Smooth muscle cell (in vitro differentiated cells): ENCODE measurements at regions not wholly inside any gene's neighbourhood (a gene's known extent, or its start where the extent isn't known, plus 50 kb on each side); places are given as distances from the start of the nearest gene placed in this dataset.

Experiments
- DNase-seq: peaks from one replicate; lab custom pipeline; 2025; ENCODE audit not compliant: unreplicated experiment; lab: John Stamatoyannopoulos, UW
- H2AFZ ChIP-seq: fragments of 200-600 bp; sonication (generic); 2 replicates; pipeline ENCODE4 v1.6.0; 2016; ENCODE audit warnings: antibody characterized with exemption, low read depth, mild to moderate bottlenecking
- H3F3A ChIP-seq: fragments of 200-600 bp; sonication (generic); 2 replicates; pipeline ENCODE4 v1.6.0; 2017; ENCODE audit warnings: antibody characterized with exemption, low read depth
- H3K27ac ChIP-seq: fragments of 200-600 bp; sonication (generic); 2 replicates; pipeline ENCODE4 v1.5.1; 2016; ENCODE audit warnings: low read depth, mild to moderate bottlenecking
- H3K27me3 ChIP-seq: fragments of 200-600 bp; sonication (generic); 2 replicates; pipeline ENCODE4 v1.6.1; 2016; ENCODE audit warnings: low read depth, mild to moderate bottlenecking
- H3K36me3 ChIP-seq: fragments of 200-600 bp; sonication (generic); 2 replicates; pipeline ENCODE4 v1.5.1; 2016; ENCODE audit warnings: low read depth
- H3K4me1 ChIP-seq: fragments of 200-600 bp; sonication (generic); 2 replicates; pipeline ENCODE4 v1.5.1; 2016; ENCODE audit warnings: low read depth
- H3K4me2 ChIP-seq: fragments of 200-600 bp; sonication (generic); 2 replicates; pipeline ENCODE4 v1.6.0; 2016; ENCODE audit warnings: mild to moderate bottlenecking
- H3K4me3 ChIP-seq: fragments of 200-600 bp; sonication (generic); 2 replicates; pipeline ENCODE4 v1.5.1; 2016; ENCODE audit warnings: mild to moderate bottlenecking
- H3K79me2 ChIP-seq: fragments of 200-600 bp; sonication (generic); 2 replicates; pipeline ENCODE4 v1.6.0; 2016; ENCODE audit warnings: low read depth, mild to moderate bottlenecking
- H3K9ac ChIP-seq: fragments of 200-600 bp; sonication (generic); 2 replicates; pipeline ENCODE4 v1.6.0; 2016; ENCODE audit warnings: low read depth
- H3K9me3 ChIP-seq: fragments of 200-600 bp; sonication (generic); replicated peaks from 2 replicates; pipeline ENCODE4 v1.5.1; 2016; ENCODE audit warnings: low read depth
- H4K20me1 ChIP-seq: fragments of 200-600 bp; sonication (generic); 2 replicates; pipeline ENCODE4 v1.6.0; 2016; ENCODE audit warnings: low read depth
- WGBS: methylation state at CpG from one replicate; pipeline ENCODE4 v1.1.7; 2016; ENCODE audit warnings: low lambda C conversion rate; 5-methylcytosine and 5-hydroxymethylcytosine counted together
- TF ChIP-seq, protein P1 (sequence below): fragments of 200-600 bp; sonication (generic); IDR thresholded peaks from 2 replicates; pipeline ENCODE4 v1.5.1; 2017; ENCODE audit warnings: borderline replicate concordance, mild to moderate bottlenecking, antibody characterized with exemption; ENCODE audit not compliant: insufficient read depth, poor library complexity, severe bottlenecking

DNA sequence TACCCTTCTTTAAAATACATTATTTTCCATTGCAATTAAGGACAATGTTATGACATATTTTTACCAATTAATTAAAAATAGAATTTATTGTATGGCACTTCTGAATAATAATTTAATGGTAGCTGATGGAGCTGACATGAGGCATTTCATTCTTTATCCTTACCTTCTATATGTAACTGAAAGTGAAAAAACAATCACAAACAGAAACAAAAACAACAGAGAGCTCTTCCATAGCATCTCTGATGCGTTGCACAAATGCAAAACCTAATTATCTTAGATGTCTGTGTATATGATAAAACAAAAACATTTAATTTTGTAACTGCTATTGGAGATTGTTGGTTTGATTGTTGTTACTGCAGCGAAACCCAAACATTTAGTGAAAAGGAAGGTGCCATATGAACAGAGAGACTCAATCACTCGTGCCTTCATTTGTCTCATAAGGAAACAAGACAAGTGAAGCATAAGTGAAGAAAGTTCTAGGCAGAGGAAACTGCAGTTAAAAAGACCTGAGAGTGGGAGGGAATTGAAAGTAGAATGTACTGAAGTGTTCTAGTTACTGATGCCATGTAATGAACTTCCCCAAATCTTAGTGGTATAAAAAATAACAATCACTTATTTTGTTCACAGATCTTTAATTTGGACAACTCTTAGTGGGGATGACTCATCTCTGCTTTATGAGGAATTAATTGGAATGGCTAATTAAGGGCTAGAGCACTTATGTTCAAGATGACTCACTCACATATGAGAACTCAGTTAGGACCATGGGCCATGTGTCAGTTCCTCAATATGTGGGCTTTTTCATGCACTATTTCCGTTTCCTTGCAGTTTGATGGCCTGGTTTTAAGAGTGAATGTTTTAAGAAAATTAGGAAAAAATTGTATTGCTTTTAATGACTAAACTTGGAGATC is 245.0 kb upstream of the OLFM3 start:
- TF ChIP-seq, protein P1, sequence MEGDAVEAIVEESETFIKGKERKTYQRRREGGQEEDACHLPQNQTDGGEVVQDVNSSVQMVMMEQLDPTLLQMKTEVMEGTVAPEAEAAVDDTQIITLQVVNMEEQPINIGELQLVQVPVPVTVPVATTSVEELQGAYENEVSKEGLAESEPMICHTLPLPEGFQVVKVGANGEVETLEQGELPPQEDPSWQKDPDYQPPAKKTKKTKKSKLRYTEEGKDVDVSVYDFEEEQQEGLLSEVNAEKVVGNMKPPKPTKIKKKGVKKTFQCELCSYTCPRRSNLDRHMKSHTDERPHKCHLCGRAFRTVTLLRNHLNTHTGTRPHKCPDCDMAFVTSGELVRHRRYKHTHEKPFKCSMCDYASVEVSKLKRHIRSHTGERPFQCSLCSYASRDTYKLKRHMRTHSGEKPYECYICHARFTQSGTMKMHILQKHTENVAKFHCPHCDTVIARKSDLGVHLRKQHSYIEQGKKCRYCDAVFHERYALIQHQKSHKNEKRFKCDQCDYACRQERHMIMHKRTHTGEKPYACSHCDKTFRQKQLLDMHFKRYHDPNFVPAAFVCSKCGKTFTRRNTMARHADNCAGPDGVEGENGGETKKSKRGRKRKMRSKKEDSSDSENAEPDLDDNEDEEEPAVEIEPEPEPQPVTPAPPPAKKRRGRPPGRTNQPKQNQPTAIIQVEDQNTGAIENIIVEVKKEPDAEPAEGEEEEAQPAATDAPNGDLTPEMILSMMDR, result no peak
- no peaks in the 10 kb centered on the region for H3K4me1 ChIP-seq
- no peaks in the 10 kb centered on the region for H3K36me3 ChIP-seq
- no peak overlapping the region for H3K27ac ChIP-seq
- H2AFZ ChIP-seq, result no peak overlapping the region
- no peaks in the 10 kb centered on the region for H3K9me3 ChIP-seq
- 83% methylated on average over 4 of the region's 4 CpGs for WGBS
- H3F3A ChIP-seq, result no peaks in the 10 kb centered on the region
- H3K27me3 ChIP-seq, result no peaks in the 10 kb centered on the region
- no peak overlapping the region for H3K4me2 ChIP-seq
- H4K20me1 ChIP-seq, result no peaks in the 10 kb centered on the region
- no peak for DNase-seq
- no peak overlapping the region for H3K9ac ChIP-seq
- no peaks in the 10 kb centered on the region for H3K79me2 ChIP-seq
- no peak overlapping the region for H3K4me3 ChIP-seq

DNA sequence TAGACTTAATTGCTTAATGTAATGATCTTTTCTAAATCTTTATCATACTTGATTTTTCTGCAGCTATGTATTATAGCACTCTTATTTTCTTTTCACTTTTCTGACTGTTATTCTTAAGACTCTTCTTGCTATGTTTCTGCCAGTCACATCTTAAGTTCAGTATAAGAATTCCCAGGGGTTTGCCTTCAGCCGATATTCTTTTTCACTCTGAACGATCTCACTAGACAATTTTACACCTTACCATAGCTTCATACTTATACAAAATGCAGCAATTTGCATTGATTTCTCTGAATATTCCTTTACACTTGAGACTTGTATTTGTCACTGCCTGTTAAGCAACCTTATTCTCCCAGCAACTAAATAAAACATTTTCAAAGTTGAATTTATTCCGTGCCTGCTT is 242.5 kb upstream of the OLFM3 start:
- Histone ChIP-seq H3K4me3 (no peak overlapping the region), H3K27ac (no peak overlapping the region), H3K9me3 (no peaks in the 10 kb centered on the region), H3K4me2 (no peak overlapping the region), H3F3A (no peaks in the 10 kb centered on the region), H3K9ac (no peak overlapping the region), H3K27me3 (no peaks in the 10 kb centered on the region), H3K79me2 (no peaks in the 10 kb centered on the region), H3K36me3 (no peaks in the 10 kb centered on the region), H3K4me1 (no peaks in the 10 kb centered on the region), H4K20me1 (no peaks in the 10 kb centered on the region), H2AFZ (no peak overlapping the region)
- 91% methylated on average over 3 of the region's 3 CpGs for WGBS
- no peak for DNase-seq
- TF ChIP-seq, protein P1, result no peak

DNA sequence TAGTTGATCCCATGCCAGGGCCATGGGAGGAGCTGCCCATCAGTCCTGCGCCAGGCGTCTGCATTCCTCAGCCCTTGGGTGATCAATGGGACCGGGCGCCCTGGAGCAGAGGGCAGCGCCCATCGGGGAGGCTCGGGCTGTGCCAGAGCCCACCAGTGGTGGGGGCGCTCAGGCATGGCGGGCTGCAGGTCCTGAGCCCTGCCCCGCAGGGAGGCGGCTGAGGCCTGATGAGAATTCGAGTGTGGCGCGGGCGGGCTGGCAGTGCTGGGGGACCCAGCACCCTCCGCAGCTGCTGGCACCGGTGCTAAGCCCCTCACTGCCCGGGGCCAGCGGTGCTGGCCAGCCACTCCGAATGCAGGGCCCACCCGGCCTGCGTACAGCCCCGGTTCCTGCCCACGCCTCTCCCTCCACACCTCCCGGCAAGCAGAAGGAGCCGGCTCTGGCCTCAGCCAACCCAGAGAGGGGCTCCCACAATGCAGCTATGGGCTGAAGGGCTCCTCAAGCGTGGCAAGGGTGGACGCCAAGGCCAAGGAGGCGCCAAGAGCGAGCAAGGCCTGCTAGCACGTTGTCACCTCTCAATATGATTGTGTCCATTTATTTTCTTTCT is 238.1 kb upstream of the OLFM3 start:
- DNase-seq, result no peak
- Histone ChIP-seq H3K79me2 (no peaks in the 10 kb centered on the region), H3K4me2 (no peak overlapping the region), H3K9ac (no peak overlapping the region), H2AFZ (no peak overlapping the region), H3K27ac (no peak overlapping the region), H4K20me1 (no peaks in the 10 kb centered on the region), H3K9me3 (no peaks in the 10 kb centered on the region), H3K27me3 (no peaks in the 10 kb centered on the region), H3K36me3 (no peaks in the 10 kb centered on the region), H3F3A (no peaks in the 10 kb centered on the region), H3K4me1 (no peaks in the 10 kb centered on the region), H3K4me3 (no peak overlapping the region)
- 93% methylated on average over 30 of the region's 31 CpGs for WGBS
- TF ChIP-seq, protein P1, result no peak
